Keratinocyte (primary cell): ENCODE measurements at regions not wholly inside any gene's neighbourhood (a gene's known extent, or its start where the extent isn't known, plus 50 kb on each side); places are given as distances from the start of the nearest gene placed in this dataset.

ENCODE experiments used
- CTCF ChIP-seq, 3 experiments: IDR thresholded peaks in 1 of 3; conservative IDR thresholded peaks in 1 of 3; optimal IDR thresholded peaks in 1 of 3; 2 replicates in 2 of 3; 3 replicates in 1 of 3; pipeline versions ENCODE3 to v1.5.1; 2011; ENCODE audit warnings: low read length in 3 of 3, mild to moderate bottlenecking in 3 of 3, moderate library complexity in 2 of 3, control low read depth in 1 of 3, inconsistent platforms in 1 of 3; ENCODE audit not compliant: insufficient read depth in 2 of 3; ENCODE audit errors: extremely low read depth in 1 of 3
- EZH2 ChIP-seq: IDR thresholded peaks from one replicate; pipeline ENCODE4 v1.6.1; 2012; ENCODE audit warnings: inconsistent platforms, mild to moderate bottlenecking, low read length, moderate library complexity

- TF ChIP-seq CTCF (optimal IDR thresholded peaks at IDR 0.05 in 1 of 3, IDR thresholded peaks at IDR 0.05 in 1 of 3, conservative IDR thresholded peaks at IDR 0.05 in 1 of 3; ENCODE audit: extremely low read depth in 1 of 3, insufficient read depth in 2 of 3, low read length in 3 of 3) (no peak), EZH2 (no peak)
These were observed 62.5 kb upstream of the GNAZ start for GRCh38 chr22:23007823-23008222.
